ENCODE measurements at regions not wholly inside any gene's neighbourhood (a gene's known extent, or its start where the extent isn't known, plus 50 kb on each side); places are given as distances from the start of the nearest gene placed in this dataset.

DNA sequence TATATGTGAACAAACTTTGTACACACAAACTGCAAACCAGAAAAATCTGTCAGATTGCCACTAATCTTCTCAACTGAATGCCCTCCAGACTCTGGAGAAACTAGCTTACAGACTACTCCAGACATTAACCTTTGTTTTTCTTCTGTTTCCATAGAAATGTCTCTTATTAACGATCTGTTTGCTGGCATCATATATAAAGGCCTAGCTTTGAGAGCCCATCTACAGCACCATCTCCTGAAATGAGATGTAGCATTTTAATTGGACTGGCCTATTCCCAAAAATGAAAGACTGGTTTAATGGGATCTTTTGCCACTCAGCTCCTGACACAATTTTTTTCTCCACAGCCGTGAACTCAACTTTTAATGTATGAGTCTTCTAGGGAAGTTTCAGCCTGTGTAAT is 266.0 kb upstream of the IL1RAPL1 start:
- intact Hi-C loops (cut with DNase I) = no loop called here
- H3K9me3 ChIP-seq = no peaks in the 10 kb centered on the region
- no peaks in the 10 kb centered on the region for H3K36me3 ChIP-seq
- no peak overlapping the region for H3K4me3 ChIP-seq
- H3K27me3 ChIP-seq = no peaks in the 10 kb centered on the region
- H3K27ac ChIP-seq = no peak overlapping the region
- WGBS (ENCODE audit: insufficient coverage, low coverage, low lambda C conversion rate, missing lambda C conversion rate) = 59% methylated on average over 2 of the region's 2 CpGs
- no peak for DNase-seq
- no peak for ATAC-seq
- H3K4me1 ChIP-seq = no peaks in the 10 kb centered on the region
- TF ChIP-seq, protein P1, sequence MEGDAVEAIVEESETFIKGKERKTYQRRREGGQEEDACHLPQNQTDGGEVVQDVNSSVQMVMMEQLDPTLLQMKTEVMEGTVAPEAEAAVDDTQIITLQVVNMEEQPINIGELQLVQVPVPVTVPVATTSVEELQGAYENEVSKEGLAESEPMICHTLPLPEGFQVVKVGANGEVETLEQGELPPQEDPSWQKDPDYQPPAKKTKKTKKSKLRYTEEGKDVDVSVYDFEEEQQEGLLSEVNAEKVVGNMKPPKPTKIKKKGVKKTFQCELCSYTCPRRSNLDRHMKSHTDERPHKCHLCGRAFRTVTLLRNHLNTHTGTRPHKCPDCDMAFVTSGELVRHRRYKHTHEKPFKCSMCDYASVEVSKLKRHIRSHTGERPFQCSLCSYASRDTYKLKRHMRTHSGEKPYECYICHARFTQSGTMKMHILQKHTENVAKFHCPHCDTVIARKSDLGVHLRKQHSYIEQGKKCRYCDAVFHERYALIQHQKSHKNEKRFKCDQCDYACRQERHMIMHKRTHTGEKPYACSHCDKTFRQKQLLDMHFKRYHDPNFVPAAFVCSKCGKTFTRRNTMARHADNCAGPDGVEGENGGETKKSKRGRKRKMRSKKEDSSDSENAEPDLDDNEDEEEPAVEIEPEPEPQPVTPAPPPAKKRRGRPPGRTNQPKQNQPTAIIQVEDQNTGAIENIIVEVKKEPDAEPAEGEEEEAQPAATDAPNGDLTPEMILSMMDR (IDR thresholded peaks at IDR 0.05) = no peak
- TF ChIP-seq POLR2A (IDR thresholded peaks at IDR 0.05) = no peak

DNA sequence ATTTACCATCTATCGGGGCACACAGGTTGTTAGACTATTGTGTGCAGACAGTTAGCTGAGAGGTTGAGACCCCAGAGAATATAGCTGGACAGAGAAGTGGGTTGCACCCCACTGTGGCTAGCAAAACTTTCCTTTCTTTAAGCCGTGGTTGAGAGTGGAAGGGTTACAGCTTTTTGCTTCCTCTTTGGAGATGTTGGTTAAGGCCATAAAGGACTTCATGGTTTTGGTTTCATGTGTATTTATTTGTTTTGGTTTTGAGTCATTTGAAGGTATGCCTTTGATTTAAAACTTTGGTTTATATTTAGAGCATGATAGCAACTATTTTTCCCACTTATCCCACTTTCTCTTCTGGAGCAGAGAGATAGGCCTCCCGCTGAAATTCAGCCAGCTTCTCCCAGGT is 274.3 kb upstream of the IL1RAPL1 start:
- Histone ChIP-seq H3K36me3 (no peaks in the 10 kb centered on the region), H3K27me3 (no peaks in the 10 kb centered on the region), H3K27ac (no peak overlapping the region), H3K4me1 (no peaks in the 10 kb centered on the region), H3K4me3 (no peak overlapping the region), H3K9me3 (no peaks in the 10 kb centered on the region)
- no peak for TF ChIP-seq POLR2A (IDR thresholded peaks at IDR 0.05)
- TF ChIP-seq, protein P1 (IDR thresholded peaks at IDR 0.05) = no peak
- DNase-seq (no peak), ATAC-seq (no peak)
- 54% methylated on average over 3 of the region's 3 CpGs for WGBS (ENCODE audit: insufficient coverage, low coverage, low lambda C conversion rate, missing lambda C conversion rate)
- intact Hi-C loops (cut with DNase I) = no loop called here

DNA sequence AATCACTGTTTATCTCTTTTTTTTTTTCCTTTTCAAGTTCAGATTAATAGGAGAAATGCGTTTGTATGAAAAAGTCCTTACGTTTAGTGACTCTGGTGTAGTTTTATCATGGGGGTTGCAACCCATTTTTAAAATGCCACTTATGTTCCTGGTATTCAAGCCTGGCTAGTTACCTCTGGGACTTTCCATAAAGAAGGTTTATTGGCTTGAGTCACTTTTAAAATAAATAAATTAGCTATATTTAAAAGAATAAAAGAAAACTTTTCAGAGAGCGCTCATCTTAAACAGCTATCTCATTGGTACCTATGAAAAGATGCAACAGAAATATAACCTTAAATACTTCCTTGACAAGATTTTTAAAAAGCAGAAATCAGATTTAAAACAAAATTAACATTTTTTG is 275.0 kb upstream of the IL1RAPL1 start:
- no peaks in the 10 kb centered on the region for H3K4me1 ChIP-seq
- no peak overlapping the region for H3K27ac ChIP-seq
- H3K27me3 ChIP-seq = no peaks in the 10 kb centered on the region
- ATAC-seq (no peak), DNase-seq (no peak)
- intact Hi-C loops (cut with DNase I) = no loop called here
- TF ChIP-seq POLR2A (IDR thresholded peaks at IDR 0.05) = no peak
- TF ChIP-seq, protein P1 (IDR thresholded peaks at IDR 0.05) = no peak
- no peaks in the 10 kb centered on the region for H3K36me3 ChIP-seq
- 75% methylated on average over 3 of the region's 3 CpGs for WGBS (ENCODE audit: insufficient coverage, low coverage, low lambda C conversion rate, missing lambda C conversion rate)
- no peak overlapping the region for H3K4me3 ChIP-seq
- H3K9me3 ChIP-seq = no peaks in the 10 kb centered on the region

DNA sequence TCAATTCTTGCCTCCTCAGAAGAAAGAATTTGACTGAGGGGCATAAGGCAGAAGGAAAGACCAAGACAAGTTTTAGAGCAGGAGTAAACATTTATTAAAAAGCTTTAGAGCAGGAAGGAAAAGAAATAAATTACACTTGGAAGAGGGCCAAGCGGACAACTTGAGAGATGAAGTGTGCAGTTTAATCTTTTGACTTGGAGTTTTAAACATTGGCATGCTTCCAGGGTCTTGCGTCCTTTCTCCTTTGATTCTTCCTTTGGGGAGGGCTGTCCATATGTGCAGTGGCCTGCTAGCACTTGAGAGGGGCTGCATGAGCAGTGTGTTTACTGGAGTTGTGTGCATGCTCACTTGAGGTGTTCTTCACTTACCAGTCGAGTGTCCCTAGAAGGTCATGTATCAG is 275.8 kb upstream of the IL1RAPL1 start:
- no peak for TF ChIP-seq POLR2A (IDR thresholded peaks at IDR 0.05)
- TF ChIP-seq, protein P1 (IDR thresholded peaks at IDR 0.05) = no peak
- Histone ChIP-seq H3K27ac (no peak overlapping the region), H3K9me3 (no peaks in the 10 kb centered on the region), H3K36me3 (no peaks in the 10 kb centered on the region), H3K4me3 (no peak overlapping the region), H3K27me3 (no peaks in the 10 kb centered on the region), H3K4me1 (no peaks in the 10 kb centered on the region)
- no peak for ATAC-seq
- WGBS (ENCODE audit: insufficient coverage, low coverage, low lambda C conversion rate, missing lambda C conversion rate) = 64% methylated on average over 2 of the region's 3 CpGs
- DNase-seq = no peak
- intact Hi-C loops (cut with DNase I) = no loop called here

DNA sequence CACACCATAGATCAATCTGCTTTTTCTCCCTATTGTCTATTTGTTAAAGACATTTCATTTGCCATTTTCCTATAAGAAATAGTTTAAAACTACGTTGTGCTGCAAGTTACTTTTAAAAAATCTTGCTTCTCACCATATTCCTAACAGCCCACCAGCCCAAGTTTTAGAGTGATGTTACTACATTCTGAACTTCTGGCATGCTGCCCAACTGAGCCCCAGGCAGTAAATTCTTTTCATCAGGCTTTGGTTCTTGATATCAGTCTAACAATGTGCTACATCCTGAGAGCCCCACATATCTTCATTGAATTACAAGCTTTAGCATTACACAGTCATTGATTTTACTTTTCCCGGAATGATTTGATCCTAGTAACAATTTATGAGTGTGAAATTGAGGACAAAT is 283.8 kb upstream of the IL1RAPL1 start:
- H3K27ac ChIP-seq = no peak overlapping the region
- intact Hi-C loops (cut with DNase I) = no loop called here
- TF ChIP-seq, protein P1 (IDR thresholded peaks at IDR 0.05) = no peak
- TF ChIP-seq POLR2A (IDR thresholded peaks at IDR 0.05) = no peak
- H3K9me3 ChIP-seq = no peaks in the 10 kb centered on the region
- no peak for DNase-seq
- H3K36me3 ChIP-seq = no peaks in the 10 kb centered on the region
- no peaks in the 10 kb centered on the region for H3K27me3 ChIP-seq
- H3K4me3 ChIP-seq = no peak overlapping the region
- 31% methylated on average over 2 of the region's 2 CpGs for WGBS (ENCODE audit: insufficient coverage, low coverage, low lambda C conversion rate, missing lambda C conversion rate)
- H3K4me1 ChIP-seq = no peaks in the 10 kb centered on the region
- no peak for ATAC-seq
